Activated CD4-positive, alpha-beta memory T cell treated with anti-CD3 and anti-CD28 coated beads for 36 hours (primary cell): ENCODE measurements at regions not wholly inside any gene's neighbourhood (a gene's known extent, or its start where the extent isn't known, plus 50 kb on each side); places are given as distances from the start of the nearest gene placed in this dataset.

Source experiments
- CTCF ChIA-PET: fragments of 350-600 bp; sonication (Branson Sonifier 250); formaldehyde crosslinking; loops from one replicate; lab custom pipeline; 2021; ENCODE audit warnings: antibody characterized with exemption, inconsistent platforms; lab: Charles Lee
- POLR2A ChIA-PET: fragments of 350-600 bp; sonication (Branson Sonifier 250); formaldehyde crosslinking; loops from one replicate; lab custom pipeline; 2021; ENCODE audit warnings: antibody characterized with exemption; lab: Charles Lee
- DNase-seq: peaks from one replicate; pipeline ENCODE4 v3.0.0-alpha.2; 2020
- H3K27ac Mint-ChIP-seq: one replicate; pipeline ENCODE4 v1.8.0; 2021; ENCODE audit warnings: mixed read lengths
- H3K27me3 Mint-ChIP-seq: one replicate; pipeline ENCODE4 v1.8.0; 2021; ENCODE audit warnings: mixed read lengths
- H3K36me3 Mint-ChIP-seq: one replicate; pipeline ENCODE4 v1.8.0; 2021; ENCODE audit warnings: mixed read lengths
- H3K4me1 Mint-ChIP-seq: one replicate; pipeline ENCODE4 v1.8.0; 2021; ENCODE audit warnings: low read depth, mixed read lengths
- H3K4me3 Mint-ChIP-seq: one replicate; pipeline ENCODE4 v1.8.0; 2021; ENCODE audit warnings: mild to moderate bottlenecking, mixed read lengths
- H3K9me3 Mint-ChIP-seq: one replicate; pipeline ENCODE4 v1.8.0; 2021; ENCODE audit warnings: mixed read lengths
- intact Hi-C: fragments of 100-400 bp; cut with micrococcal nuclease; formaldehyde crosslinking; loops from one replicate; pipeline ENCODE4 v1.15.1; 2023

DNA sequence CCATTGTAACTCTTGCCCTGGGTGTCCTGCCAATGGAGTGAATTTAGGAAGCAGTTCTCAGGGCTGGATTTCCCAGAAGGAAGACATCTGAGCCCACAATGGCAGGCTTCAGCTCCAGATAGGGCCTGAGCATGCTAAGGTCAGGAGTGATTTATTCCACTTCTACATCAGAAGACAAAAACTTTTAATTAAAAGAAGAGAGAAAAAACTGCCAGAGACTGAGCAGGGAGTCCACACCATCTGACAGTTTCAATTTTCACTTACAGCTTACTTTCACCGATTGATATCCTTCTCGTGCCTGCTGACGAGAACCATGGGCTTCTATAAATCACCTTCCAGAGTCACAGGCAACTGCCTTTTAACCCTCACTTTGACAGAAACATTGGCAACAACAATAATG lies 228.3 kb upstream of the BRINP1 start:
- Mint-ChIP-seq H3K4me3 (no peak overlapping the region), H3K27ac (no peak overlapping the region), H3K27me3 (no peaks in the 10 kb centered on the region), H3K9me3 (peaks cover 2% of the 10 kb centered on the region), H3K36me3 (no peaks in the 10 kb centered on the region), H3K4me1 (no peaks in the 10 kb centered on the region)
- POLR2A ChIA-PET, result no interaction called here
- CTCF ChIA-PET, result no interaction called here
- intact Hi-C loops, result no loop called here
- no peak for DNase-seq

DNA sequence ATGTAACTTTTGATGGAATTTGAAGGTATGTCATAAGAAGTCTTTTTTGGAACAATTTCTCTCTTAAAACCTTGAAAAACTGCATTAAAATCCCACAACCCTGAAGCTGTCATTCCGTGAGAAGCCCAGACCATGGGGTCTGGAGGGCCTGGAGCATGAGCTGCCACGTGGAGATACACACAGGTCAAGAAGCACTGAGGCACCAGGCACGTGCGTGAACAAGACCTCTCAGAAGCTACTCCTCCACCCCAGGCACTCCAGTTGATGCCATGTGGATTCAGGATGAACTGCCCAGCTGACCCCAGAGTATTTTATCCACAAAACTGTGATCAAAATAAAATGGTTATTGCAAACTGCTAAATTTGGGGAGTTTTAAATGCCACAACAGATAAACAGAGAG lies 227.5 kb upstream of the BRINP1 start:
- no peak for DNase-seq
- intact Hi-C loops, result no loop called here
- ChIA-PET CTCF (no interaction called here), POLR2A (no interaction called here)
- Mint-ChIP-seq H3K4me3 (no peak overlapping the region), H3K27ac (no peak overlapping the region), H3K36me3 (no peaks in the 10 kb centered on the region), H3K4me1 (no peaks in the 10 kb centered on the region), H3K9me3 (peaks cover 2% of the 10 kb centered on the region), H3K27me3 (no peaks in the 10 kb centered on the region)

DNA sequence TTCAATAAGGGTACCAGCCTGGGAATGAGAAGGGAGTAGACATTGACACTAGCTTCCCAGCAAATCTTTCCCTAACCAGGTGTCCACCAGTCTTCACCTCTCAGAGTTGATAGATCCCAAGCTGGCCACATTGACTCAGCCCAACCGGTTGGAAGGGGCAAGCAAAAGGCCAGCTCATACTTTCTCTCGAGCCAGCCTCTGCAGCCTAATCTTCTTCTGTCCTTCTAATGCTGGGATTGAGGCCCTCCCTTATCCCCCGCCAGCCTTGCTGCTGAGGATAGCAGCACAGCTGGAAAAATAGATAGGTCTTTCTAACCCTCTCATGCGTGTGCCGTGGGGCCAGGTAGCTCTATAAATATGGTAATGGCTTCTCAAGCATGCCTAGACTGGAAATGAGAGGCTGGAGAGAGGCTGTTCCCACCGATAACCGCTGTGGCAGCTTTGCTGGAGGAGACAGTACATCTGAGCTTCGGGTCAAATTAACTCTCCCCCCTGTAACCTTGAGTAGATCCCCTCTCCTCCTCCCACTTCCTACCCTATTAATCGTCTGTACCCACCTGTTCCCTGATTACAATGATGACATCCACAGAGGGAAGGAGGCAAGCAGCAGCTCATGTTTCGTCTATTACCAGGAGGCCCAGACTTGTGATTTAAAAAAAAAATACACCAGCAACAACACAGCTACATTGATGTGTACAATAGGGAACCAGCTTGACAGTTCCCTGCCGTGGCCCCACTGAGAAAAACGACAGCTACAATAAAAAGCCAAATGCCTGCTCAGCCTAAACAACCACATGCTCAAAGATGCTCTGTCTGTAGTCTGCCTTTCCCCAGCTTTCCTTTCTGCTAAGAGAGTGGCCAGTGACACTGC lies 219.9 kb upstream of the BRINP1 start:
- Mint-ChIP-seq H3K27me3 (no peaks in the 10 kb centered on the region), H3K4me3 (no peak overlapping the region), H3K27ac (no peak overlapping the region), H3K4me1 (no peaks in the 10 kb centered on the region), H3K9me3 (no peaks in the 10 kb centered on the region), H3K36me3 (no peaks in the 10 kb centered on the region)
- no peak for DNase-seq
- intact Hi-C loops, result no loop called here
- ChIA-PET POLR2A (no interaction called here), CTCF (no interaction called here)

DNA sequence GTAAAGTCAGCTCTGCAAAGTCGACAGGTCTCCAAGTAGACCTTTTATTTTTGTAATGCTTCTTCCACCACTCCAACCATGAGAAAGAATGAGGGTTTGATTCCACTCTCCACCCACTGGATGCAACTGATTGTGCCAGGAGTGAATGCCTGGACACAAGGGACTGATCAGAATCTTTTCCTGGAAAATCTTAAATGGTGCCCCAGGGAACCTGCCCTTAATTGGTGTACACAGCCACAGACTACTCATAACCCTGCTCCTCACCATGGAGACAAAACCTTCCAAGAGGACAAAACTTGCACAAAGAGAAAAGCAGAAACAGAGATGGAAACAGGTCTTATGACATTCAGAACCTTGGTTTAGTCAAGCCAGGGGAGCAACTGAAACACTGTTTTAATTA lies 208.6 kb upstream of the BRINP1 start:
- peaks cover 2% of the 10 kb centered on the region for H3K9me3 Mint-ChIP-seq
- CTCF ChIA-PET, result no interaction called here
- POLR2A ChIA-PET, result no interaction called here
- H3K36me3 Mint-ChIP-seq, result no peaks in the 10 kb centered on the region
- no peak overlapping the region for H3K27ac Mint-ChIP-seq
- intact Hi-C loops, result no loop called here
- H3K4me1 Mint-ChIP-seq, result no peaks in the 10 kb centered on the region
- no peaks in the 10 kb centered on the region for H3K27me3 Mint-ChIP-seq
- no peak overlapping the region for H3K4me3 Mint-ChIP-seq
- no peak for DNase-seq

DNA sequence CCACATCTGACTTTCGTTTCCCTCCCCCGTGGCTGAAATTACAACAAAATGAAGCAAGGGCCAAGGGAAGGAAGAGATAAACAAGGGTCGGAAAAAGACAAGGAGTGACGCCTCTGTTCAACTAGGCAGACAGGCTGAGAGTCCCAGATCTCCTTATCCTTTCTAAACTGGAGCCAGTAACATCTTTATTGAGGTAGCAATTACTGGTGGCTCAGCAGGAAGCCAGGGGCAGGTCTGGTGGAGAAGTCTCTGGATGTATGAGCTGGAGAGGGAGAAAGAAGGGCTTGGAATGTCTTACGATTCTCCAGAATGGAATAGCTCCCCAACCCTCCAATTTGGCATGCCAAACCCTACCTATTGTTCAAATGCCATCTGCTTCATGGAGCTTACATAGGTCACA lies 190.8 kb upstream of the BRINP1 start:
- Mint-ChIP-seq H3K36me3 (no peaks in the 10 kb centered on the region), H3K4me1 (peaks cover 4% of the 10 kb centered on the region), H3K27me3 (peaks cover 17% of the 10 kb centered on the region), H3K4me3 (no peak overlapping the region), H3K27ac (no peak overlapping the region), H3K9me3 (no peaks in the 10 kb centered on the region)
- no peak for DNase-seq
- intact Hi-C loops, result no loop called here
- ChIA-PET CTCF (no interaction called here), POLR2A (no interaction called here)

DNA sequence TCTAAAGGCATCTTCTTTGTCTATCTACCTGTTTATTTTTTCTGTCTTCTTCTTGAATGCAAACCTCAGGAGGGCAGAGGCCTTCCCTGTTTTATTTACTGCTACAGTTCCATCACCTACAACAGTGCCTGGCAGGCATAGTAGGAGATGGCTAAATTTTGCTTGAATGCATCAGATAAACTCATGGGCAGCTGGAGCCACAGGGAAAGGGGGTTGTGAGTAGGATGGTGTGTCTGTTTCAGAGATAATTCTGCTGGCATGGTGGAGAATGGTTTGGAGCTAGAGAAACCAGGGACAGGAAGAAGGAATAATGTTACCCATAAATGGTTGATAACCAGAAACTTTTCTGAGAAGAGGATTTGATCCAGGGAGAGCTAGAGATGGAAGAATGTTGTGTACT lies 189.8 kb upstream of the BRINP1 start:
- intact Hi-C loops, result no loop called here
- POLR2A ChIA-PET, result no interaction called here
- DNase-seq, result no peak
- H3K4me1 Mint-ChIP-seq, result peaks cover 4% of the 10 kb centered on the region
- CTCF ChIA-PET, result no interaction called here
- peaks cover 17% of the 10 kb centered on the region for H3K27me3 Mint-ChIP-seq
- H3K27ac Mint-ChIP-seq, result no peak overlapping the region
- H3K4me3 Mint-ChIP-seq, result no peak overlapping the region
- H3K9me3 Mint-ChIP-seq, result no peaks in the 10 kb centered on the region
- H3K36me3 Mint-ChIP-seq, result no peaks in the 10 kb centered on the region

DNA sequence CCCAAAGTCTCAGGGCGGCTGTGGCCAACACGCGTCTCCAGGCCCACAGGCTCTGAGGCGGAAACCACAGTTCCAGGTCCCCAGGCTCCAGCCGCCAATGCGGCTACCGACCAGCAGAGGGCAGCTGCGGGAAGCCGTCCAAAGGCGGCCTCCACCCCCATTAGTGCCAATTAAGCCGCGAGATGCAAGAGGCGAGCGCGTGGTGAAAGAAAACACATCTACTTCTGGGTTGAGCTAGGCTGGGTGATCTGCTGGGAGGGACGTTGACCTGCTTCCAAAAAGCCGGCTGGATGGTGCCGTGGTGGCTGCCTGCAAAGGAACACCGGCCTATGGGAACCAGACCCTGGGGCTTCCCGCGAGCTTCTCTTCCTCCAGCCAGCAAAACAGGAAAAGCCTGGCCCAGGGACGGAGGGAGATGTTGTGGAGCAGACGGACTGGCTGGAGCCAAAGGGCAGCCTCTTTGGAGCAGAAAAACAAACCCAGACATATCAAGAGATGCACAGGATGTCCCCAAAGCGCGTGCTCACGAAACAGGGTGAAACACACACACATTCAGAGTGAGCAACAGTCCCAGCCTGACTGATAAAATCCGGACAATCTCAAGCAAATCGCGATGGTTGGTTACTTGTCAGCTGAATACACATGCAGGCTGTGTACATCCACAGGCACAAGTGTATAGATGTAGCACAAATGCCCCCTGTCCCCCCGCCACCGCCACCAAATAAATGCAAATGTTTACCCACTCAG lies 187.1 kb upstream of the BRINP1 start:
- Mint-ChIP-seq H3K4me3 (no peak overlapping the region), H3K36me3 (no peaks in the 10 kb centered on the region), H3K9me3 (no peaks in the 10 kb centered on the region), H3K4me1 (peaks cover 4% of the 10 kb centered on the region), H3K27me3 (peaks cover 17% of the 10 kb centered on the region), H3K27ac (no peak overlapping the region)
- ChIA-PET CTCF (interaction anchor here (0.8 to 1.8 kb wide), 4 partner anchors 23 to 794 kb away, joined by 3 to 4 read pairs (median 3); no protein-coding TSS in a partner anchor), POLR2A (no interaction called here)
- intact Hi-C loops, result no loop called here
- DNase-seq, result peak; percentile 66

DNA sequence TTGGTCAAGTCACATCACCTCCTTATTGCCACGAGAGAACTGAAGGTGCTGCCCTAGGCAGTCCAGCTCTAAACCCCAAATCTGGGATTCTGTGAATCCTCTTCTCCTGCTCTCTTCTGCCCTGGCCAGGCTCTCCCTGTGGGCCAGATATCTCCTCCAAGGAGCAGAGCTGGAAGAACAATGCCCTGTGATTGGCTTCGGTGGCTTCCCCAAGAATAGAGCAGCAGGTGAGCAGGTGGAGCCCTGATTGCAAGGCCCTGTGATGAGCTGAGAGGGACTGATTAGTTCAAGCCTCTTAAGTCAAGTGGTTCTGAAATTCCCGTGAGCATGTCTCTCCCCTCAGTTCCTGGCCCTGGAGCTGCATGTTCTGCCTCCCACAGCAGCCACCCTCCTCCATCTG lies 175.3 kb upstream of the BRINP1 start:
- ChIA-PET POLR2A (no interaction called here), CTCF (no interaction called here)
- no peaks in the 10 kb centered on the region for H3K4me1 Mint-ChIP-seq
- DNase-seq, result no peak
- intact Hi-C loops, result no loop called here
- H3K36me3 Mint-ChIP-seq, result no peaks in the 10 kb centered on the region
- H3K27ac Mint-ChIP-seq, result no peak overlapping the region
- peaks cover 4% of the 10 kb centered on the region for H3K9me3 Mint-ChIP-seq
- no peaks in the 10 kb centered on the region for H3K27me3 Mint-ChIP-seq
- no peak overlapping the region for H3K4me3 Mint-ChIP-seq

DNA sequence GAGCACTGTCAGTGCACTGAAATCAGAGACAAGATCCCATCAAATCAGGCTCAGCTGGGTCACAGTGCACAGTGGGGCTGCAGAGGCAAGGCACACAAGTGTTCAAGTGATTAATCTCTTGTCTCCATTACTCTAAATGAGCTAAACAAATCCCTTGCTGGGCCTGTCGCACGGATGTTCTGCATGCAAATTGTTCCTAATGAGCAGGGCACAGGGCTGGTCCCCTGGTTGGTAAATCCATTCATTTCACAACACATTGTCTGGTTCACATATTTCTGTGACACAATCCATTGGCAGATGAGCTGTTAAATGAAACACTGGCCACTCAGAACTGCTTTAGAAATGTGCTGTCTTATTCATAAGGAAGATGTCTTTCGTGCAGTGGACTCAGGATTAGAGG lies 167.9 kb upstream of the BRINP1 start:
- intact Hi-C loops, result no loop called here
- Mint-ChIP-seq H3K4me1 (no peaks in the 10 kb centered on the region), H3K27me3 (no peaks in the 10 kb centered on the region), H3K9me3 (no peaks in the 10 kb centered on the region), H3K27ac (no peak overlapping the region), H3K36me3 (no peaks in the 10 kb centered on the region), H3K4me3 (no peak overlapping the region)
- no peak for DNase-seq
- ChIA-PET POLR2A (no interaction called here), CTCF (no interaction called here)

DNA sequence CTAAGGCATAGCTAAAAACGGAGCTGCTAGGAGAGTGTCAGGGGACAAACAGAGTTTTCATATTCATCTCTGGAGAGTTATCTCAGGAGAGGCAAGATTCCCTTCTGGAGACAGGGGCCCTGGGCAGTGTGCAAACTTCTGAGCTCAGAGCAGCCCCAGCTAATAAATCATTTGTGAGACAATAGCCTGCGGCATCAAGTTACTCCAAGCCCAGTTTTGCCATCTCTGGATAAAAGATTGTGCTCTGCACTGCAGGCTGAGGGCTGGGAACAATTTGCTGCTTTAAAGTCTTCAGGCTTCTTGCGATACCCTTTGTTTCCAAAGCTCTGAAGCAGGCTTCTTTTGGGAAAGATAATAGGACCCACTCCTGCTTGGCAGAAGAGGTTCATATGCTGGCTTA lies 164.3 kb upstream of the BRINP1 start:
- H3K9me3 Mint-ChIP-seq, result no peaks in the 10 kb centered on the region
- ChIA-PET CTCF (no interaction called here), POLR2A (no interaction called here)
- H3K27ac Mint-ChIP-seq, result no peak overlapping the region
- no peaks in the 10 kb centered on the region for H3K4me1 Mint-ChIP-seq
- no peak for DNase-seq
- H3K27me3 Mint-ChIP-seq, result no peaks in the 10 kb centered on the region
- intact Hi-C loops, result no loop called here
- no peak overlapping the region for H3K4me3 Mint-ChIP-seq
- no peaks in the 10 kb centered on the region for H3K36me3 Mint-ChIP-seq

DNA sequence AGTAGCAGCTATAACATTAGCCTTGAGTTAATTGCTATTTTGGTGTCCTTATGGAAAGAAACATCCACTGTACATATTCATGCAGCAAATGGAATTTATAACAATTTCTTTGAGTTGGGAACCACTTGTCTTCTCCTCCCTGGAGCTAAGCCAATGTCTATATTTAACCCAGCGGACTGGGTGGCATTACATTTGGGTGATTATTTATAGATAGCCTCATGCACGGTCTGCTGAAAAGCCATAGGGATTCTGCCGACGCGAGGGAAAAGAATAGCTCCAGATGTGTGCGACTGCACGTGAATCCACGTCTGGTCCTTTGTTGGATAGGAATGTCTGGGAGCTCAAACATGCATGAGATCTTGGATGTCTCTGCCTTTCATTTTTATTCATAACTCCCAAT lies 157.5 kb upstream of the BRINP1 start:
- no peaks in the 10 kb centered on the region for H3K4me1 Mint-ChIP-seq
- H3K9me3 Mint-ChIP-seq, result peaks cover 4% of the 10 kb centered on the region
- POLR2A ChIA-PET, result no interaction called here
- intact Hi-C loops, result no loop called here
- CTCF ChIA-PET, result no interaction called here
- no peak overlapping the region for H3K4me3 Mint-ChIP-seq
- no peaks in the 10 kb centered on the region for H3K36me3 Mint-ChIP-seq
- no peak overlapping the region for H3K27ac Mint-ChIP-seq
- DNase-seq, result no peak
- no peaks in the 10 kb centered on the region for H3K27me3 Mint-ChIP-seq

DNA sequence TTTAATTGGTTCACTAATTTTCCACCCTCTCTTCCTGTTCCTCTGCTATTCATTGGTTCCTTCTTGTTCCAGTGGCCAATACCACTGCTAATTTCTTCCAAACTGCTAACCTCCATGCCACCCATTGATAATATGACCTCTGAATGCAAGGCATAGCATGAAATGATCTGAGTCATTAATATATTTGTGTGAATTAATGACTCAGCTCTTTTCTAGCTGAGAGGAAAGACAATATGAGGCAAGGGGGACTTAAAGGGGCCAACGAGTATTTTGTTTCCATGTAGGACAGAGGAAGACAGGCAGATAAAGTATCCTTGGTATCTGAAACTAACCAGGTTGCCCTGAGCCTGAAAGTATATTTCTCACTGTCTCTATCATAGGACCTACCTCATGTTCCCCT lies 154.3 kb upstream of the BRINP1 start:
- Mint-ChIP-seq H3K9me3 (peaks cover 4% of the 10 kb centered on the region), H3K4me3 (no peak overlapping the region), H3K36me3 (no peaks in the 10 kb centered on the region), H3K4me1 (no peaks in the 10 kb centered on the region), H3K27ac (no peak overlapping the region), H3K27me3 (no peaks in the 10 kb centered on the region)
- ChIA-PET POLR2A (no interaction called here), CTCF (no interaction called here)
- intact Hi-C loops, result no loop called here
- no peak for DNase-seq

DNA sequence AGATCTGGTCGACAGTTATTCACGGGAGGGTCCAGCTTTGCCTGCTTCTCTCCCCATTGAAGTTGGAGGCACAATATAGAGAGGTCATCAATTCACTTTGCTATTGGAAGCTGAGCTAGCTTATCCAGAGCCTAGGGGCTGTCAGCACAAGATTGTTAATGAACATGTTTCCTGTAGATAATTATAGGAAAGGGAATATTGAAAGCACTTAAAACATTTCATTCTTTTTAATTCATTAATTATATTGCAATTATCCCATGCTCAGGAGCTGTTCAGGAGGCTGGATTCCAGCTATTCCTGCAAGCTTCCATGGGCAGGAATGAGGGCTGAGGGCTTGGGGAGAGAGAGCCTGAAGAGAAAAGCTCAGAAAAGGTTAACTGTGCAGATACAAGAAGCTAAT lies 153.1 kb upstream of the BRINP1 start:
- CTCF ChIA-PET, result no interaction called here
- Mint-ChIP-seq H3K4me1 (no peaks in the 10 kb centered on the region), H3K9me3 (peaks cover 4% of the 10 kb centered on the region), H3K27me3 (no peaks in the 10 kb centered on the region), H3K4me3 (no peak overlapping the region), H3K27ac (no peak overlapping the region), H3K36me3 (no peaks in the 10 kb centered on the region)
- POLR2A ChIA-PET, result no interaction called here
- intact Hi-C loops, result no loop called here
- no peak for DNase-seq
